Tibial artery (tissue), 4 donors: ENCODE measurements at regions not wholly inside any gene's neighbourhood (a gene's known extent, or its start where the extent isn't known, plus 50 kb on each side); places are given as distances from the start of the nearest gene placed in this dataset.

Experiments
- DNase-seq, 2 donors: peaks; one replicate each; pipeline ENCODE4 v3.0.0-alpha.2; 2019
- H3K27ac ChIP-seq, 2 donors: fragments of 200-600 bp; sonication (generic) in 1 of 2; 1 replicate in 1 of 2; 2 replicates in 1 of 2; pipeline ENCODE4 v1.5.1; 2018 to 2019; ENCODE audit warnings: mild to moderate bottlenecking in 1 of 2
- H3K27me3 ChIP-seq, 2 donors: fragments of 200-600 bp; sonication (generic) in 1 of 2; one replicate each; pipeline versions ENCODE4 v1.5.1 to v1.6.0; 2016 to 2019
- H3K36me3 ChIP-seq, 3 donors: fragments of 200-600 bp; sonication (generic) in 2 of 3; one replicate each; pipeline ENCODE4 v1.5.1; 2016 to 2019; ENCODE audit warnings: mild to moderate bottlenecking in 2 of 3
- H3K4me1 ChIP-seq, 4 donors: fragments of 200-600 bp; sonication (generic) in 2 of 4; 1 replicate in 3 of 4; 2 replicates in 1 of 4; pipeline ENCODE4 v1.5.1; 2016 to 2019
- H3K4me3 ChIP-seq, 2 donors: fragments of 200-600 bp; sonication (generic) in 1 of 2; 1 replicate in 1 of 2; 2 replicates in 1 of 2; pipeline ENCODE4 v1.5.1; 2018 to 2019; ENCODE audit warnings: mild to moderate bottlenecking in 2 of 2
- H3K9me3 ChIP-seq, 3 donors: fragments of 200-600 bp; sonication (generic) in 1 of 3; one replicate each; pipeline ENCODE4 v1.5.1; 2016 to 2019
- CTCF ChIP-seq, 2 experiments: fragments of 200-600 bp in 1 of 2; fragments of 450-650 bp in 1 of 2; IDR thresholded peaks; one replicate each; pipeline ENCODE4 v1.5.1; 2017 to 2019; ENCODE audit warnings: antibody characterized with exemption in 2 of 2, mild to moderate bottlenecking in 1 of 2, moderate library complexity in 1 of 2
- intact Hi-C: fragments of 100-400 bp; cut with DNase I; formaldehyde crosslinking; loops from one replicate; pipeline ENCODE4 v1.15.0; 2023; ENCODE audit warnings: low total_unique reads

- no peak for TF ChIP-seq CTCF (IDR thresholded peaks at IDR 0.05)
- Histone ChIP-seq H3K36me3 (no peaks in the 10 kb centered on the region), H3K27ac (no peak overlapping the region), H3K27me3 (no peaks in the 10 kb centered on the region), H3K4me1 (peaks cover 0 to 18% (median 3%) of the 10 kb centered on the region in 4 donors), H3K4me3 (no peak overlapping the region), H3K9me3 (no peaks in the 10 kb centered on the region)
- intact Hi-C loops: no loop called here
- no peak for DNase-seq
These were observed 328.8 kb downstream of the ARPP21 start for GRCh38 chr3:35968043-35968622.

- H3K9me3 ChIP-seq: no peaks in the 10 kb centered on the region
- DNase-seq: no peak
- H3K27me3 ChIP-seq: no peaks in the 10 kb centered on the region
- intact Hi-C loops: no loop called here
- no peak overlapping the region for H3K27ac ChIP-seq
- no peak for TF ChIP-seq CTCF (IDR thresholded peaks at IDR 0.05)
- peak overlapping the region in 1 of 2 donors; percentile 4 for H3K4me3 ChIP-seq
- H3K36me3 ChIP-seq: no peaks in the 10 kb centered on the region
- H3K4me1 ChIP-seq: peaks cover 0 to 18% (median 3%) of the 10 kb centered on the region in 4 donors
These were observed 330.1 kb downstream of the ARPP21 start for GRCh38 chr3:35969406-35969805.

GRCh38 chr3:35970793-35971192 lies 331.5 kb downstream of the ARPP21 start:
- H3K9me3 ChIP-seq: no peaks in the 10 kb centered on the region
- peaks cover 0 to 18% (median 3%) of the 10 kb centered on the region in 4 donors for H3K4me1 ChIP-seq
- no peaks in the 10 kb centered on the region for H3K27me3 ChIP-seq
- no peak overlapping the region for H3K4me3 ChIP-seq
- no peak for DNase-seq
- H3K36me3 ChIP-seq: no peaks in the 10 kb centered on the region
- TF ChIP-seq CTCF (IDR thresholded peaks at IDR 0.05): no peak
- intact Hi-C loops: no loop called here
- no peak overlapping the region for H3K27ac ChIP-seq

- no peak for TF ChIP-seq CTCF (IDR thresholded peaks at IDR 0.05)
- no peak for DNase-seq
- Histone ChIP-seq H3K9me3 (no peaks in the 10 kb centered on the region), H3K4me1 (peaks cover 0 to 18% (median 3%) of the 10 kb centered on the region in 4 donors), H3K36me3 (no peaks in the 10 kb centered on the region), H3K4me3 (no peak overlapping the region), H3K27me3 (no peaks in the 10 kb centered on the region), H3K27ac (no peak overlapping the region)
- intact Hi-C loops: no loop called here
These were observed 332.4 kb downstream of the ARPP21 start for GRCh38 chr3:35971686-35972085.

GRCh38 chr3:35974872-35975271 lies 335.5 kb downstream of the ARPP21 start:
- H3K27ac ChIP-seq: no peak overlapping the region
- no peaks in the 10 kb centered on the region for H3K27me3 ChIP-seq
- no peak for TF ChIP-seq CTCF (IDR thresholded peaks at IDR 0.05)
- no peak overlapping the region for H3K4me3 ChIP-seq
- intact Hi-C loops: no loop called here
- no peak for DNase-seq
- H3K4me1 ChIP-seq: peaks cover 0 to 11% (median 3%) of the 10 kb centered on the region in 4 donors
- no peaks in the 10 kb centered on the region for H3K36me3 ChIP-seq
- H3K9me3 ChIP-seq: no peaks in the 10 kb centered on the region

- DNase-seq: no peak
- no peak for TF ChIP-seq CTCF (IDR thresholded peaks at IDR 0.05)
- Histone ChIP-seq H3K27me3 (no peaks in the 10 kb centered on the region), H3K36me3 (no peaks in the 10 kb centered on the region), H3K4me3 (no peak overlapping the region), H3K27ac (no peak overlapping the region), H3K4me1 (no peaks in the 10 kb centered on the region), H3K9me3 (no peaks in the 10 kb centered on the region)
- intact Hi-C loops: no loop called here
These were observed 346.8 kb downstream of the ARPP21 start for GRCh38 chr3:35986161-35986560.
